ENCODE measurements at regions not wholly inside any gene's neighbourhood (a gene's known extent, or its start where the extent isn't known, plus 50 kb on each side); places are given as distances from the start of the nearest gene placed in this dataset.

GRCh38 chr18:70417847-70418246 lies 129.0 kb downstream of the SOCS6 start:
- H3K27me3 ChIP-seq = no peaks in the 10 kb centered on the region
- intact Hi-C loops (cut with DNase I; ENCODE audit: low total_unique reads) = no loop called here
- peaks cover 0 to 21% (median 14%) of the 10 kb centered on the region in 4 donors for H3K4me1 ChIP-seq
- no peak overlapping the region for H3K4me3 ChIP-seq
- H3K9me3 ChIP-seq = no peaks in the 10 kb centered on the region
- no peak overlapping the region for H3K27ac ChIP-seq
- DNase-seq = no peak
- TF ChIP-seq CTCF (IDR thresholded peaks at IDR 0.05) = no peak
- H3K36me3 ChIP-seq = no peaks in the 10 kb centered on the region

GRCh38 chr18:70416496-70416895 lies 127.7 kb downstream of the SOCS6 start:
- DNase-seq = no peak
- Histone ChIP-seq H3K27me3 (no peaks in the 10 kb centered on the region), H3K9me3 (no peaks in the 10 kb centered on the region), H3K27ac (no peak overlapping the region), H3K4me1 (peaks cover 0 to 7% (median 4%) of the 10 kb centered on the region in 4 donors), H3K36me3 (no peaks in the 10 kb centered on the region), H3K4me3 (no peak overlapping the region)
- TF ChIP-seq CTCF (IDR thresholded peaks at IDR 0.05) = no peak
- intact Hi-C loops (cut with DNase I; ENCODE audit: low total_unique reads) = no loop called here

DNA sequence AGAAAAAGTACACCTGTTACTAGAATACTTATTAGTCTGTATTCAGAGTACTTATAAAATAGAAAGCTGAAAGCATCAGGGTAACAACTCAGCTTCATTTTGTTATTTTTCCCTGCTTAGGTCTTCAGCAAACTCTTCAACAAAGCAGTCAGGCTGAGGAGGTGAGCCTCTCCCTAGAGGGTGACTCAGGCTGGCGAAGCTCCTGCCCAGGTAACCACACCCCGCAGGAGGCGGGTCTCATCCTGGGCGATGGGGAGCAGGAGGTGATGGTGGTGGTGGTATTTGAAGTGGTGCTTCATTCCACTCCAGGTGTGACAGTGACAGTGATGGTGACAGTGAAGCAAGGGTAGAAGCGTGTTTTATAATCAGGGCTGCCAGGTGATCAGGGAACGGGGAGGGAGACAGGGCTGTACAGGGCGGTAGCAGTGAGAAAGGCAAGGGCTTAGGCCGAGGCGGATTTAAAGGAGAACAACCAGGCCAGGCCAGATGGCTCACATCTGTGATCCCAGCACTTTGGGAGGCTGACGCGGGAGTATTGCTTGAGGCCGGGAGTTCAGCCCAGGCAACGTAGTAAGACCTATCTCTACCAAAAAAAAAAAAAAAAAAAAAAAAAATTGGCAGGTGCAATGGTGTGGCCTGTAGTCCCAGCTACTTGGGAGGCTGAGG lies 127.1 kb downstream of the SOCS6 start:
- Histone ChIP-seq H3K4me1 (peaks cover 0 to 2% (median under 1%) of the 10 kb centered on the region in 4 donors), H3K9me3 (no peaks in the 10 kb centered on the region), H3K27me3 (no peaks in the 10 kb centered on the region), H3K27ac (no peak overlapping the region), H3K36me3 (no peaks in the 10 kb centered on the region), H3K4me3 (no peak overlapping the region)
- DNase-seq = no peak
- intact Hi-C loops (cut with DNase I; ENCODE audit: low total_unique reads) = no loop called here
- TF ChIP-seq CTCF (IDR thresholded peaks at IDR 0.05) = no peak

GRCh38 chr18:70414315-70414900 lies 125.6 kb downstream of the SOCS6 start:
- intact Hi-C loops (cut with DNase I; ENCODE audit: low total_unique reads) = no loop called here
- H3K36me3 ChIP-seq = no peaks in the 10 kb centered on the region
- H3K9me3 ChIP-seq = no peaks in the 10 kb centered on the region
- no peaks in the 10 kb centered on the region for H3K27me3 ChIP-seq
- no peak for DNase-seq
- no peaks in the 10 kb centered on the region for H3K4me1 ChIP-seq
- TF ChIP-seq CTCF (IDR thresholded peaks at IDR 0.05) = no peak
- no peak overlapping the region for H3K27ac ChIP-seq
- no peak overlapping the region for H3K4me3 ChIP-seq

- Histone ChIP-seq H3K9me3 (no peaks in the 10 kb centered on the region), H3K4me3 (no peak overlapping the region), H3K4me1 (no peaks in the 10 kb centered on the region), H3K27me3 (no peaks in the 10 kb centered on the region), H3K27ac (no peak overlapping the region), H3K36me3 (no peaks in the 10 kb centered on the region)
- intact Hi-C loops (cut with DNase I; ENCODE audit: low total_unique reads) = no loop called here
- no peak for DNase-seq
- TF ChIP-seq CTCF (IDR thresholded peaks at IDR 0.05) = no peak
These were observed 124.6 kb downstream of the SOCS6 start for GRCh38 chr18:70413455-70413854.

All from tibial artery (tissue), 4 donors.